Breast epithelium (tissue), 3 donors: ENCODE measurements at regions not wholly inside any gene's neighbourhood (a gene's known extent, or its start where the extent isn't known, plus 50 kb on each side); places are given as distances from the start of the nearest gene placed in this dataset.

Source experiments
- POLR2A ChIP-seq: fragments of 450-650 bp; IDR thresholded peaks from one replicate; pipeline ENCODE4 v1.6.1; 2016; ENCODE audit warnings: antibody characterized with exemption, mild to moderate bottlenecking, moderate library complexity
- POLR2AphosphoS5 ChIP-seq, 3 donors: sonication (generic); formaldehyde crosslinking; IDR thresholded peaks; one replicate each; pipeline ENCODE4 v1.6.1; 2017; ENCODE audit warnings: antibody characterized with exemption in 3 of 3

DNA sequence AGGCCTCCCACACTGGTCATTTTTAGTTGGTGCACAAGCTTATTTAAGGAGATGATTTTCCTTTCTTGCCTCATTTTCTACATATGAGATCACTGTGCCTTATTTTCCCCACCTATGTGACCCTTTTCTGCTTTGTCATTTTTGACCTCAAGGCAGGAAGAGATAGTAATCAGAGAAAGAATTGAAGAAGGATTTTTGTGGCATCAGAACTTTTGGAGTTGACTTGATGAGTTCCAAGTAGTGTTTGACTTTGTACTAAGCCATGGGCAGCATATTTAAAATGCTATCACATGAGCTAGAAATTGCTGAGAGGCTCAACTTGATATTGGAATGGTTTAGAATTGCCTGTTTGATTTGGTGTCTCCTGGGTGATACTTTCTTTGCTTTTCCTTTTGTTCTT lies 440.8 kb downstream of the AEBP2 start:
- TF ChIP-seq POLR2AphosphoS5 (IDR thresholded peaks at IDR 0.05) (no peak), POLR2A (no peak)
